GM06990 (cell line): ENCODE measurements at regions not wholly inside any gene's neighbourhood (a gene's known extent, or its start where the extent isn't known, plus 50 kb on each side); places are given as distances from the start of the nearest gene placed in this dataset.

Experiments used
- DNase-seq: peaks from one replicate; pipeline ENCODE4 v3.0.0-alpha.2; 2011; ENCODE audit not compliant: insufficient read length; ENCODE audit errors: extremely low read depth
- H3K27me3 ChIP-seq: replicated peaks from 2 replicates; pipeline ENCODE4 v1.6.0; 2011; ENCODE audit warnings: low read length; ENCODE audit not compliant: control insufficient read depth, insufficient read depth
- H3K36me3 ChIP-seq: 2 replicates; pipeline ENCODE4 v1.5.1; 2011; ENCODE audit warnings: low read length; ENCODE audit not compliant: control insufficient read depth, insufficient read depth
- H3K4me3 ChIP-seq: replicated peaks from 2 replicates; pipeline ENCODE4 v1.5.1; 2011; ENCODE audit warnings: low read depth, mild to moderate bottlenecking, control low read depth, low read length
- CTCF ChIP-seq: IDR thresholded peaks from 2 replicates; pipeline ENCODE4 v1.5.1; 2011; ENCODE audit warnings: low read length, control low read depth, mild to moderate bottlenecking, inconsistent platforms; ENCODE audit not compliant: insufficient read depth, poor library complexity, severe bottlenecking

GRCh38 chr7:131878777-131879176, 322.3 kb upstream of the PODXL start:
- Histone ChIP-seq H3K36me3 (no peaks in the 10 kb centered on the region), H3K27me3 (no peaks in the 10 kb centered on the region), H3K4me3 (no peak overlapping the region)
- TF ChIP-seq CTCF, result no peak
- DNase-seq, result no peak

- DNase-seq, result no peak
- Histone ChIP-seq H3K27me3 (no peaks in the 10 kb centered on the region; the same call in 1 of the 2 replicates), H3K4me3 (no peak overlapping the region), H3K36me3 (no peaks in the 10 kb centered on the region)
- no peak for TF ChIP-seq CTCF
These were observed 317.2 kb upstream of the PODXL start for GRCh38 chr7:131873581-131873980.

- no peak for DNase-seq
- no peaks in the 10 kb centered on the region for H3K36me3 ChIP-seq
- TF ChIP-seq CTCF, result no peak
- H3K27me3 ChIP-seq, result no peaks in the 10 kb centered on the region; the same call in 1 of the 2 replicates
- no peak overlapping the region for H3K4me3 ChIP-seq
These were observed 313.6 kb upstream of the PODXL start for GRCh38 chr7:131869986-131870385.

- Histone ChIP-seq H3K27me3 (no peaks in the 10 kb centered on the region; the same call in 1 of the 2 replicates), H3K36me3 (no peaks in the 10 kb centered on the region), H3K4me3 (no peak overlapping the region)
- no peak for TF ChIP-seq CTCF
- DNase-seq, result no peak
These were observed 312.9 kb upstream of the PODXL start for GRCh38 chr7:131869169-131869844.

GRCh38 chr7:131867461-131867860, 311.0 kb upstream of the PODXL start:
- Histone ChIP-seq H3K4me3 (no peak overlapping the region), H3K36me3 (no peaks in the 10 kb centered on the region), H3K27me3 (no peaks in the 10 kb centered on the region; the same call in 1 of the 2 replicates)
- no peak for TF ChIP-seq CTCF
- DNase-seq, result no peak

- TF ChIP-seq CTCF, result no peak
- Histone ChIP-seq H3K36me3 (no peaks in the 10 kb centered on the region), H3K27me3 (no peaks in the 10 kb centered on the region; the same call in 1 of the 2 replicates), H3K4me3 (no peak overlapping the region)
- no peak for DNase-seq
These were observed 309.5 kb upstream of the PODXL start for GRCh38 chr7:131865911-131866310.
